ENCODE measurements at regions not wholly inside any gene's neighbourhood (a gene's known extent, or its start where the extent isn't known, plus 50 kb on each side); places are given as distances from the start of the nearest gene placed in this dataset.
"Not testable (repeated sequence)": the region's sequence is repeated elsewhere in the genome, so short reads cannot be mapped to it uniquely, and the experiment has no call there.

DNA sequence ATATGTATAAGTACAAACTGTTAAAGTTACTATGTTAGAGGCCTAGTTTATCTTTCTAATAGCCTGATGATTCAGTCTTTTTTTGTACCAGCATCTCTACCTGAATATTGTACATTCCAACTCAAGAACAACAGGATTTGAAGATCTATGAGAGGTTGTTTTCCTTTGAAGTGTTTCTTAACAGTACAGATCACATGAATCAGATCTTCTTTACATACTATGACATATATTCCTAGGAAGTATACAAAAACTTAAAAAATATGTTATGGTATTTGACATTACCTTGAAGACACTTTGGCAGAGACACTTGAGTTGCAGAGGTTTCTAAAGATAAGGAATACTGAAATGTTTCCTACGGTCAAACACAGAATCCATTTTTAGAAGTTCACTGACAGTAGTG is 1280.9 kb downstream of the KCNT2 start:
- no peak for DNase-seq

DNA sequence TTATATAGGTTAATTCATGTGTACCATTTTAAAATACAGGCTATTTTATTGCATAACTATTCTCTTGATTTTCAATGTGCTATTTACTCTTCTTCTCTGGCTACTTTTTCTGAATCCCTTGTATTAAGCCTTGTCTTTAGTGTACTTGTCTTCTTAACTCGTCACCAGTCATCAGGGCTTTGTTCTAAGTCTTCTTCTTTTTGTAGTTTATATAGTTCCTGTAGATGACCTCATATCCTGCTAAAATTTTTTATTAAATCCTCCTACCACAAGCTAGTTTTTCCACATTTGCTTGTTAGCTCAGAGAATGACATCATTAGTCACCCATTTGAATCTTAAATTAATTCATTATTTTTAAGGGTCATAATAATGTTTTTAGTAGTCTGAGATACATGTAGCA is 1281.9 kb downstream of the KCNT2 start:
- no peak for DNase-seq

DNA sequence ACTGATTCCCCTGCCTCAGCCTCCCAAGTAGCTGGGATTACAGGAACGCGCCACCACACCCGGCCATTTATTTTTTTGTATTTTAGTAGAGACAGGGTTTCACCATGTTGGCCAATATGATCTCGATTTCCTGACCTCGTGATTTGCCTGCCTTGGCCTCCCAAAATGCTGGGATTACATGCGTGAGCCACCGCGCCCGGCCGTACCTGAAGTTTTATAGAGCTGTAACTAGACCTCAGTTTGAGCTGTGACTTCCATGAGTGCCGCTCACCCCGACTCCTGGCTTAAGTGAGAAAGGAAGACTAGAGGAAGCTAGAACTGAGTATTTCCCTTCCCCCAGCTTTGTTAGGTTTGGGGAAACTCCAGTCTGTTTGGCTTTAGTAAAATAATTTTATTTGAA is 1283.1 kb downstream of the KCNT2 start:
- no peak for DNase-seq

DNA sequence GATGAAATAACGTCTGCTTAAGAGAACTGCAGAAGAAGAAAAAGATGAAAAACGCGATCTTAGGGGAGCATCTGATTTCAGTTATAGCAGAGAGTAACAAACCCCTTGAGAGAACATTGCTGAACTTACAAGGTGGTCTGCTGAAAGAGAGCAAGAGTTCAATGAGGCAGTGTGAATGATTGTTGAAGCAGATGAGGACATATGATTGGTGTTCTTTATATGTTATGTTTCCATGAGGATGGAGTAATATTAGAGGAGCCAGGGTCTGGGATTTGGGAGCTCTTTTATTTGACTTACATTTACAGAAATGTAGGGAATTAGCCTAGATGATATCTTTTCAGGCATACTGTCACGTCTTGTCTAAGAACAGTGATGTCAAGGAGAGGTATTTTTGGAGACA is 1302.0 kb downstream of the KCNT2 start:
- DNase-seq, result no peak

DNA sequence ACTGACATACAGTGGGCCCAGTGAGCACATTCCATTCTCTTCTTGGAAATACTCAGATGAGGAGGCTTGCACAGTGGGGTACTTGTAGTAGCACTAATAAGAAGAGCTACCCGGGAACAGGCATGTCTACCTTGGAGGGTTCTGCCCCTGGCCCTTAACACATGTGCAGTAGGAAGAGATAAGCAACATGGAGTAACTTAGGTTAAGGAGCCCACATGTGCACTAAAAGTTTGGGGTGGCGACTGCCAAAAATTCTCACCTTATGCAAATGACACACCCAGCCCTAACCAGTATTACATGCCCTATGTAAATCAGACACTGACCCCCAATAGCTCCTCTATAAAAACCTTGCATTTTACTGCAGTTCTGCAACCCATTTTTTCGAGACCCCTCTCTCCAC is 1313.3 kb downstream of the KCNT2 start:
- DNase-seq, result no peak

DNA sequence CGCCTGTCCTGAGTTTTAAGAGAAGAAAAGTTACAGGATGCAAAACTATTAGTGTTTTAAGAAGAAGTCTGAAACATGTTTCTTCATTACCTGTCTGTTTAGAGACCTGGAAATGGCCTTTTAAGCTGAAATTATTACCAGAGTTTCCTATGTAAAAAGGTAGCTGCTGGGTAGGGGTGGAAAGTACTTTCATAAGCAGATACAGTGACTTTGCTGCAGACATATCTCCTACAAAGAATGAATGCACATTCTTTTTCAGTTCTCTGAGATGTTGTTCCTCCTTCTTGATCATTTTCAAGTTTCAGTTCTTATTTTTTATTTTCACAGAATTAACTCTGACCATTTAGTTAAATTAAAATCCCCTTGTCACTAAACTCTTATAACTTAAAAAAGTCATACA is 1329.6 kb downstream of the KCNT2 start:
- DNase-seq, result no peak

DNA sequence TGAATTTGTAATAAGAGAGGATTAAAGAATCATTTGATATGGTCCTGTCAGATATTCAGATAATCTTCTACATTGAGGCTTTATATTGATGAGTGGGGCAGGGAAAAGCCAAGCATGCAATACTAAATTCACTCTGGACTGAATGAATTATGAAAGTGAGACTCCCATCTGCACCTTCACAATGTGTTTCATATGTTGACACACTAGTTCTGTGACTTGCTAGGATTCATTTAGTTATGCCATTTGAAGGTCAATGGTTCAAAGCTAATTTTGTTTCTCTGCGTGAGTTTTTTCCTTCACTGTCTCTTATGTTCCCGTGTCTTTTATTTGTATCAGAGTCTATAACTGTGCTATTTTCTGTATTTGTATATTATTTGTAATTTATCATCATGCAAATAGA is 1332.5 kb downstream of the KCNT2 start:
- no peak for DNase-seq

DNA sequence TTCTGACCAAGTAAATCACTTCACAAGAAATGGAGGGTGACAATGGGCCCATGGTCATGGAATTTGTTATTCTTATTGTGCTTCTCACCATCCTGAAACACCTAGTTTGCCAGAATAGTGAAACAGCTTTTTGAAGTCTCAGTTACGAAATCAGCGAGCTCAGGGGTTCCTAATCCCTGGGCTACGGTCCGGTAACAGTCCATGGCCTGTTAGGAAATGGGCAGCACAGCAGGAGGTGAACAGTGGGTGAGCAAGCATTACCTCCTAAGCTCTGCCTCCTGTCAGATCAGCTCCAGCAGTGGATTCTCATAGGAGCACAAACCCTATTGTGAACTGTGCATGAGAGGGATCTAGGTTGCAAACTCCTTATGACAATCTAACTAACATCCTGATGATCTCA is 1356.3 kb downstream of the KCNT2 start:
- no peak for DNase-seq

DNA sequence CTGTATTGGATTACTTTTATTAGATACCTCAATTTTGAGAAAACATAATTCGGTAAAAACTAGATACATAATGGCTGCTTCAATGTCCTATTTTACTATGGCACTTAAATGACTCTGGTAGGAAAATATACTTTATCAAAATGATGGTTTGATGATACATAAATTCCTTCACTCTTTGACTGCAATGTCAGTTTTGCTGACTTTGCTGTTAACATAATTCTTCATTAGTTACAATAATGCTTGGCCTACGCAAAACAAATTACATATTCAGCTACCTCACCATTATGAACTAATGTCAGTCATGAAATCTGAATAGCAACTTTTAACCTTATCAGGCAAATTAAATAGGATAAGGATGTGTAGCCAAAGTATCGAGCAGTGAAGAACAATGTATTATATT is 1364.7 kb downstream of the KCNT2 start:
- DNase-seq, result no peak

DNA sequence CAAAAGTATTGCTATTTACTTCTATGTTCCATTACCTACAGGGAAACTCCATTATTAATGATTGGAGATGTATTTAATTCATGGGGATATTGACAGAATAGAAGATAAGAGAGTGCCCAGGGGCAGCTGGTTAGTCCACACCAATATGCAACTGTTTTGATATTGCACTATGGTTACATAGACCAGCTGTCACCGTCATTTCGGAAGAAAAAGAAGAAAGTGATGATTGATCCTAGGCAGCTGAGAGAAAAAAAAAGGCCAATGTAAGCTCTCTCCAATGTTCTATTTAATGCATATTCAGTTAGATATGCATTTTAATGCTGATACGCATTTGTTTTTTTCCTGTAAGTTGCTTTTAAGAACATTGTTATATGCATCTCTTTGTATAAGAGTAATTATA is 1367.2 kb downstream of the KCNT2 start:
- no peak for DNase-seq

DNA sequence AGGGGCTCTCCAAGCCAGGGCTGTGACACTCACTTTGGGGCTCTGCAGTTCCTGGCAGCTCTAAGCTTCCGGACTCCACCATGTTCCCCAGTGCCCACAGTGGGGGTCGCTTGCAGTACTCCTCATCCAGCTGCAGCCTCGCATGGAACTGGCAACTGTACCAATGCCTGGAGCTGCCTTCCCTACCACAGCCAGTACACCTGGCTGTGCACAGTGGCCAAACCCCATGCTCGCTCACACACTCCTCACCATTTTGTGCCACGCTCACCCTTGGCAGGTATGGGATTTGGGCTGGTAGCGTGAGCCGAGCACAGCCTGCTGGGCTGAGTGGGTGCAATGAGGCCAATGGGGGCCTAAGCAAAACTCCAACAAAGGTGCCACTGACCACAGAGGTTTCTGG is 1369.9 kb downstream of the KCNT2 start:
- DNase-seq, result no peak

DNA sequence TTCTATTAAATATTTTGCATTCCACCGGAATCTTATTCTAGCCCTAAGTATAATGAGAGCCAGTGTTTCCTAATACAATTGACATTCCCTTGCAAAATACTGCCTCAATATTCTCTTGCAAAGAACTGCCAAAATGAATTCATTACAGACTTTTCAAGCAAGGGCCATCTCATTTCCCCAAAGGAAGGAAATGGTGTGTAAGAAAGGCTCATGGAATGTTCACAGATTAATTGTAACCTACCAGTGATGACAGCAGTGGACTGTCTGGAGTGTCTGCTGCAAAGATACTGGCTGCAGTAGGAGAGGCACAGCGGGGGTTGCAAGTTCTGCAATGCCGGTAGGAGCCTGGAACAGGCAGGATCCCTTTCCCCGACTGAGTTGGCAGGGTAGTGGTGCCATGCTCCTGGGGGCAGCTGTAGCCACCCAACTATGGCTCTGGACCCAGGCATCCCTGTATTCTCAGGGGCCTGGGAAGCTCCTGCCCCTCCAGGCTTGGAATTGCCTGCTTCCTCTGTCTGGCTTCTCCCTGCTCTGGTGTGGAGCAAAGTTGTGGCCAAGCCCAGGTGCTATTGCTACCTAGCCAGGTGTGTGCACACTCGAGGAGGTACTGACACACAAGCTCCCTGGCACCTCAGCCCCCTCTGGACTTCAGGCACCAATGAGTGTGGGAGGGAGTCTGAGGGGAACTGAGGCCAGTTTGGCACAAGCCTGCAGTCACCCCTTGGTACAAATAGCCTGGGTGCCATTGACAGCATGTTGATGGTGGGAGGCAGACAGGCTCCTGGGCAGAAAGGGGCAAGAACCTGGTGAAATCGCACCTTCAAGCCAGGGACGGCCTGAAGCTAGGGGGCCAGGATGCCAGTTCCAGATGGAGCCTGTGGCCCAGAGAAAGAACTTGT is 1371.0 kb downstream of the KCNT2 start:
- DNase-seq, result no peak

DNA sequence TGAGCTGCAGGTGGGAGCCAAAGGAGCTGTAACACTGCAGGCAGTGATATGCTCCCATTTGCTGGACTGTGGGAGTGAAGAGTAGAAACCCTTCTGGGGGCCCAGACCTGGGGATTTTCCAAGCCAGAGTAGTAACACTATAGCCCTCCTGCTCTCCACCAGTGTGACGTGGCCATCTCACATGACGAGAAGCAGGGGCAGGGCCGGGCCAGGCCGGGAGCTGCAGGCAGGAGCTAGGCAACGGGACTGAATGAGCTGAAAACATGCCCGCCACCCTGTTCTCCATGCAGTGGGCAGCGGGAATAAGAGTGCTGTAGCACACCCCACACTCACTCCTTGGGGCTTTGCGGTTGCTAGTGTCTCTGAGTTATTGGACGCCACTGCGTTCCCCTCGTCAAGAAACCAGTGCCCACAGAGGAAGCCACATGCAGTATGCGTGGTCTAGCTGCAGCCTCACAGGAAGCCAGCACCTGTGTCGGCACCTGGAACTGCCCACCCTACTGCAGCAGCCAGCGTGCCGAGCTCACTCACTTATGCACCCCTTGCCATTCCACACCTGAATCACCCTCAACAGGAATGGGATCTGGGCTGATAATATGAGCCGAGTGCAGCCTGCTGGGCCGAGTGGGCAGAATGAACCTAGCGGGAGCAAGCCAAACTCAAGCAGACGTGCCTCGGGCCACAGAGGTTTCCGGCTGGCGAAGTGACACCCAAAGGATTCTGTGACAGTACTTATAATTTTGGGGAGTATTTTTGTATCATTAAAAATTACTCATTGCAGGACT is 1389.6 kb downstream of the KCNT2 start:
- DNase-seq, result no peak

DNA sequence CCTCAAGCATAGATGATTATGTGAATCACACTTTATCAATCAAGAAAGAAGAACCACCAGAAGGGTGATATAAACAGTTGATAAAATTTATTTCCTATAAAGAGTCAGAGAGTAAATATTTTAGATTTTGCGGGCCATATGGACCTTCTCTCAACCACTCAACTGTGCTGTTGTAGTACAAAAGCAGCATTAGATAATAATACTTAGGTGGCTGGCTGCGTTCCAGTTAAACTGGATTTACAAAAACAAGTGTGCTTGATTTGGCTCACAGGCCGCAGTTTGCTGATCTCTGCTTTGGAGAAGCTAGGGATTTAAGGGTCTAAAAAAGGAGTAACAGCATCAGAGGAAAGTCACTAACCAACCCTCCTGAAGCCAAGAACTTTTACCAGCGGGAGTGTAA is 1406.0 kb downstream of the KCNT2 start:
- DNase-seq, result no peak

DNA sequence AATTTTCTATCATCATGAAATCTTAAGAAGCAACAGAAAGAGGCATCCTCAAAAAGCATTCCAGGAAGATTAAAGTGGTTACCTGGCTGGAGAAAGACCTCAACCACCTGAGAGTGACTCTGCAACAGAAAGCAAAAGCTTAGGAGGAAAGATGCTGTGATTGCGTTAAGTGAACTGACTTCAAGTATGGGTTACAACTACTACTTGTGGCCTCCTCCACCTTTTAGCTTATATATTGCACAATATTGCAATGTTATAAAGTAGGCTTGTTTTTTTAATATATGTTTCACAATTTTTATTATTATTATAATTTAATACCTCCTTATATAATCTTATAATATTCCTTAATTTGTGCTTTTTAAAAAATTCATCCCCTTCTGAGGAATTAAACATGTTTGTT is 1407.5 kb downstream of the KCNT2 start:
- no peak for DNase-seq

DNA sequence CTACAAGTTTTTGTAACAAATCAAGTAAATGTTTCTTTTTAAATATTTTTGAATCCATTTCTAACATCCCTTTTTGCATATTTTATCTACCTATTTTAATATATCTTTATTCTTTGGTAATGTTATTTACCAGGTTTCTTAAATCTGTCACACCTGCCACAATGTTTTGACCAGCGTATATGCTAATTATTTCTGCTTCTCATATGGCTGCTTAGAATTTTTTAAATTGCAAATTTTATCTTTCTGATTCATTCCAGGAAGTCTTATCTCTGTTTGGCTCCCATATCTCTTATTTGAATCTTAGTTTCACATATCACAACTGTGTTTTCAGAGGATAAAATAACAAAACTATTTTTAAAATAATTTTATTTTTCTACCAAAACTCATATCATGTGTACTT is 1411.1 kb downstream of the KCNT2 start:
- DNase-seq, result no peak

DNA sequence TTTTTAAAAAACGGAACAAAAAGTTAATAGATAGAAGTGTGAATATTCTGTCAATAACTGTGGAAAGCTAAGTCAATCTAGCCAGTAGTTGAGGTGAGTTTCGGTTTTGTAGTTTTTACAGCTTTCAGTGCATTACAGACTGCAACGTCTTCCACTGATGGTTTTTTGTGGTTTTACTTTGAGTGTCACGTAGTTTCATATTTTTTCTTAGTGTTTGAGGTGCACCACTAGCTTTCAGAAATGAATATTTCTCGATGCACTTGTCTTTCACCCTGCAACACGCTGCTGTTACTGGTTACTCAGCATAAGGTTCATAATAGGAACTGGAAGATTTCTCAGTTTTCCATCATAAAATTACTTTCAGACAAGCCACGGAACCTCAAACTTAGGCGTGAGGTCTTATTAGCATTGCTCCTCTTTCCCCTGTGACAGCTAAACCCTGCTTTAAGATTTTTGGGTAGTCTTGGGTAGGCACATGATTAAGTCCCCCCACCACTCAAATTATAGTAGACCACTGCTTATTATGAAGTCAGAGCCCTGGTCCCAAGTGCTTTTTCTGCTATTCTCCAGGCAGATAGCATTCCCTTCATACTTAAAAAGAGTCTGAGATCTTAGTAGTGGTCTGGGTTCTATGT is 1412.7 kb downstream of the KCNT2 start:
- DNase-seq, result no peak

DNA sequence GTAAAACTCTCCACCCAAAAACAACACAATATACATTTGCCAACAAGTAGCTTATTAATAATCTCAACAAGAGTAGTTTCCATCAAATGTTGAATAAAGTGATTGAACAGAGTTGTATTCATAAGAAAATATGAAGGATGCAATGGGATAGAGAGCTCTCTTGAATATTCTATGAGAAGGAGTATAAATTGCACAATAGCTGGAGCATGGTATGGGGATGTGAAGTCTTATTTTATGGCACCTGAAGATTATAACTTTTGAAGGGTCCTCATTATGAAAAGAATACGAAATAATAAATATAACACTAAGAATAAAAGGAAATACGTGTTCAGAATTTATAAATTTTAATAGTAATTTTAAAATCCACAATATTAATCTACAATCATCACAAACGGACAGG is 1415.1 kb downstream of the KCNT2 start:
- no peak for DNase-seq

DNA sequence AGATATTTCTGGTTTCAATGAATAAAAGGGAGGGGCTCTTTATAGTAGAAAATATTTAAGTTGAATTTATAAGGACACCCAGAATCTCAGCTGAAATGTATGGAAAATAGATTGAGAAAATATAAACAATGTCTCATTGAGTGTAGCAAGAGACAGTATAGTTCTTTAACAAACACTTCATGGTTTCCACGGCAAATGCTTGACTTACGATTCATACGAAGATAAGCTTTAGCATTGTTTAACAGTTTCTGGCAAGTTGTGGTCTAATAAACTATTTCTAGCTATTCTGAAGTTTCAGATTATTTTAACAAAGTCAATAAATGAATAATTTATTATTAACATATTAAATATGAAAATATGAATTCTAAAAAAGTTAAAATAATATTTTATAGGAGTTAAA is 1419.4 kb downstream of the KCNT2 start:
- no peak for DNase-seq

DNA sequence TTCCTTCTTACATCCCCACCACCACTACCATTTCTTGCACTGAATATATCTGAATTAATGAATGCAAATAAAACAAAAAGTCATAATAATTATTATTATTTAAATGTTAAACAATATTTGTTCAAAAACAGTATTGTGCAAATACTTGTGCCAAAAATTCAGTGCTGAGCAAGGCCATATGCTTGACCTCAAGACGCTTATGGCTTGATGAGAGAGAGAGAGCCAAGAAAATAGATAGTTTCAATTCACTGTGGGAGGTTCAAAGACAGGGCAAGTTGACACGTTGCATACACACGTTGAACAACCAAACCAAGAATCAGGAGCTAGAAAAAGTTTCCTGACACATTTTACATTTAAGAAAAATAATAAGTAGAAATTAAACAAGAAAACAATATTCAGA is 1421.7 kb downstream of the KCNT2 start:
- no peak for DNase-seq

DNA sequence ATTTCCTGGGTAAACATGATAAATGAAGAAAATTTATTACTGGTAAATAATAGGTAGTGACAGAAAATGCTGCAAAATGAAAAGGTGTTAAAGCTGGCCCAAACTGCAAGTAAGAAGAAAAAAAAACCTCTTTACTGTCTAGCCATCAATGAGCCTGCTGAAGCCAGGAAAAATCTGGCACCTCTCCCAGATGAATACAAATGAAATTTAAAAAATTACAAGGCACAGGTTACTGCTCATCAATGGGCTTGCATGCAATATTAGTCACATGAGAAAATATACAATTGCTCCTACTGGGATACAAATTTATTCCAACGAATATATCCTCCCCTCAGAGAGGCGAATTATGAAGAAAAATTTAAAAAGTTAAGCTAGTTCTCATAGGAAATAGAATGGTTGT is 1422.5 kb downstream of the KCNT2 start:
- no peak for DNase-seq

DNA sequence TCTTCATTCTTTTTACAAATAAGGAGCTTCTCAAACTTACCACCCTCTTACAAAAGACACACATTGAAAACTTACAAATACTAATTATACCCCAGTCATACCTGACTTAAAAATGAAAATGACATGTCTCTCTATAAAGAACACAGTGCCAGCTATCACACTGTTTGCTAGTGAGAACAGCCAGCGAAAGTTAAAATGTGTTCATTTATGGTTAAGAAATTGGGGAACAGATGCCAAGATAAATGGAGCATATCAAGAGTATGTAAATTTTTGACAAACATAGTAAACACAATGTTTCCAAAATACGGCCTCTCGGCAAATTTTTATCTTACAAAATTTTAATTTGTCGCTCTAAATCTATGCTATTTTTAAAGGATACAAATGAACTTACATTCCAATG is 1422.9 kb downstream of the KCNT2 start:
- no peak for DNase-seq

DNA sequence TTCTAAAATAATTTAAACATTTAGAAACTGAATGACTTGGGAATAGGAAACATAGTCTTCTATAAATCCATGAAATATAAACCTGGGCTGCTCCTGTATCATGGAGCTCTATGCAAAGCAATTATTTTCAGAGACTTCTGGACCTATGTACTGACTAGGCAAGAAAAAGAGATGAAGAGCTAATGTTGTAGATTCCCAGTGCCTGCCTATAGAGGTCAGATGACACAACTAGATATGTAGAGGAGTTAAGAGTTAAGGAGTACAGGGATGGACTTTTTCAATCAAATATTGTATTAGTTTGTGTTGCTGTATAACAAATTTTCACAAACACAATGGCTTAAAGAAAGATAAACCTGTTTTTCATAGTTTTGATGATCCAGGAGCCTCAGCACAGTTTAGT is 1434.5 kb downstream of the KCNT2 start:
- DNase-seq, result no peak

DNA sequence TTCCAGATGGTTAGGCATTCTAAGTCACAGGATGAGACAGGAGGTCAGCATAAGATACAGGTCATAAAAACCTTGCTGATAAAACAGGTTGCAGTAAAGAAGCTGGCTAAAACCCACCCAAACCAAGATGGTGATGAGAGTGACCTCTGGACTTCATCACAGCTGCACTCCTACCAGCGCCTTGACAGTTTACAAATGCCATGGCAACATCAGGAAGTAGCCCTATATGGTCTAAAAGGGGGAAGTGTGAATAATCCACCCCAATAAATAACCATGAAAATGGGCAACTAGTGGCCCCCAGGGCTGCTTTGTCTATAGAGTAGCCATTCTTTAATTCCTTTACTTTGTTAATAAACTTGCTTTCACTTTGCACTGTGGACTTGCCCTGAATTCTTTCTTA is 1448.4 kb downstream of the KCNT2 start:
- DNase-seq, result not testable (repeated sequence)

Data from T1000 (cell line).